CD14-positive monocyte (primary cell): ENCODE measurements at regions not wholly inside any gene's neighbourhood (a gene's known extent, or its start where the extent isn't known, plus 50 kb on each side); places are given as distances from the start of the nearest gene placed in this dataset.

Source experiments
- DNase-seq, 3 donors: peaks; one replicate each; pipeline ENCODE4 v3.0.0-alpha.2; 2011 to 2022
- H2AFZ ChIP-seq: 2 replicates; pipeline ENCODE4 v1.6.0; 2012; ENCODE audit warnings: mild to moderate bottlenecking, low read depth, low read length, inconsistent platforms; ENCODE audit not compliant: insufficient read depth, poor library complexity, severe bottlenecking
- H3K27ac ChIP-seq, 2 donors: 1 replicate in 1 of 2; 2 replicates in 1 of 2; pipeline ENCODE4 v1.5.1; 2012 to 2013; ENCODE audit warnings: low read length in 2 of 2, control low read depth in 1 of 2, inconsistent platforms in 1 of 2, low read depth in 1 of 2, mild to moderate bottlenecking in 1 of 2
- H3K27me3 ChIP-seq, 2 donors: one replicate each; pipeline versions ENCODE4 v1.6.0 to v1.6.1; 2011 to 2013; ENCODE audit warnings: low read length in 2 of 2; ENCODE audit not compliant: control insufficient read depth in 2 of 2, insufficient read depth in 2 of 2
- H3K36me3 ChIP-seq, 2 donors: replicated peaks in 1 of 2; 1 replicate in 1 of 2; 2 replicates in 1 of 2; pipeline versions ENCODE4 v1.5.1 to v1.6.1; 2012 to 2013; ENCODE audit warnings: low read length in 2 of 2, control low read depth in 1 of 2, inconsistent platforms in 1 of 2, mild to moderate bottlenecking in 1 of 2; ENCODE audit not compliant: insufficient read depth in 2 of 2, control insufficient read depth in 1 of 2
- H3K4me1 ChIP-seq, 2 donors: 1 replicate in 1 of 2; 2 replicates in 1 of 2; pipeline versions ENCODE4 v1.5.1 to v1.6.1; 2012 to 2013; ENCODE audit warnings: low read length in 2 of 2, control low read depth in 1 of 2, inconsistent platforms in 1 of 2, mild to moderate bottlenecking in 1 of 2, moderate library complexity in 1 of 2; ENCODE audit not compliant: insufficient read depth in 2 of 2, control insufficient read depth in 1 of 2
- H3K4me2 ChIP-seq: replicated peaks from 2 replicates; pipeline ENCODE3; 2012; ENCODE audit warnings: low read length, moderate library complexity, mild to moderate bottlenecking; ENCODE audit not compliant: poor library complexity, severe bottlenecking; ENCODE audit errors: extremely low read depth
- H3K4me3 ChIP-seq, 3 experiments: fragments of 200-600 bp in 1 of 3; sonication (generic) in 1 of 3; replicated peaks in 1 of 3; 1 replicate in 2 of 3; 2 replicates in 1 of 3; pipeline ENCODE4 v1.5.1; 2011 to 2013; ENCODE audit warnings: low read length in 3 of 3, mild to moderate bottlenecking in 3 of 3, control low read depth in 2 of 3, low read depth in 2 of 3, inconsistent platforms in 1 of 3, moderate library complexity in 1 of 3
- H3K79me2 ChIP-seq: 2 replicates; pipeline ENCODE4 v1.6.0; 2012; ENCODE audit warnings: mild to moderate bottlenecking, control low read depth, inconsistent platforms, low read length, moderate library complexity; ENCODE audit not compliant: insufficient read depth
- H3K9ac ChIP-seq: 2 replicates; pipeline ENCODE4 v1.6.0; 2017; ENCODE audit warnings: low read length, mild to moderate bottlenecking; ENCODE audit not compliant: insufficient read depth, poor library complexity, severe bottlenecking
- H3K9me3 ChIP-seq, 2 donors: replicated peaks in 1 of 2; 1 replicate in 1 of 2; 2 replicates in 1 of 2; pipeline versions ENCODE4 v1.5.1 to v1.6.1; 2012 to 2013; ENCODE audit warnings: low read length in 2 of 2, control low read depth in 1 of 2; ENCODE audit not compliant: control insufficient read depth in 1 of 2, insufficient read depth in 1 of 2
- H4K20me1 ChIP-seq: 2 replicates; pipeline ENCODE4 v1.6.0; 2012; ENCODE audit warnings: mild to moderate bottlenecking, low read length, control low read depth, moderate library complexity; ENCODE audit not compliant: insufficient read depth
- H3K27ac Mint-ChIP-seq, 7 donors: one replicate each; pipeline ENCODE4 v1.8.0; 2020; ENCODE audit warnings: mild to moderate bottlenecking in 7 of 7, mixed read lengths in 7 of 7, moderate library complexity in 6 of 7, inconsistent platforms in 2 of 7
- H3K27me3 Mint-ChIP-seq, 3 donors: one replicate each; pipeline ENCODE4 v1.8.0; 2021 to 2022; ENCODE audit warnings: low read depth in 3 of 3, mild to moderate bottlenecking in 3 of 3, mixed read lengths in 3 of 3, moderate library complexity in 3 of 3, inconsistent platforms in 1 of 3
- H3K36me3 Mint-ChIP-seq, 2 donors: one replicate each; pipeline ENCODE4 v1.8.0; 2020; ENCODE audit warnings: mixed read lengths in 2 of 2, inconsistent platforms in 1 of 2, mild to moderate bottlenecking in 1 of 2
- H3K4me1 Mint-ChIP-seq: one replicate; pipeline ENCODE4 v1.8.0; 2020; ENCODE audit warnings: mild to moderate bottlenecking, mixed read lengths
- H3K4me3 Mint-ChIP-seq, 2 donors: one replicate each; pipeline ENCODE4 v1.8.0; 2020; ENCODE audit warnings: mild to moderate bottlenecking in 2 of 2, mixed read lengths in 2 of 2, moderate library complexity in 1 of 2
- H3K9me3 Mint-ChIP-seq, 7 donors: one replicate each; pipeline ENCODE4 v1.8.0; 2020 to 2022; ENCODE audit warnings: mixed read lengths in 7 of 7, mild to moderate bottlenecking in 6 of 7, moderate library complexity in 6 of 7, inconsistent platforms in 2 of 7
- WGBS: methylation state at CpG from one replicate; pipeline ENCODE4 v1.1.5; 2013; ENCODE audit warnings: missing lambda C conversion rate; ENCODE audit not compliant: insufficient coverage; 5-methylcytosine and 5-hydroxymethylcytosine counted together
- intact Hi-C, 2 donors: fragments of 100-400 bp; cut with micrococcal nuclease; formaldehyde crosslinking; loops; one replicate each; pipeline versions ENCODE4 v1.15.0 to v1.15.1; 2023
- TF ChIP-seq, protein P1 (sequence below): fragments of 200-600 bp; IDR thresholded peaks from one replicate; pipeline ENCODE4 v1.8.0; 2022; ENCODE audit warnings: antibody characterized with exemption, mild to moderate bottlenecking

- TF ChIP-seq, protein P1, sequence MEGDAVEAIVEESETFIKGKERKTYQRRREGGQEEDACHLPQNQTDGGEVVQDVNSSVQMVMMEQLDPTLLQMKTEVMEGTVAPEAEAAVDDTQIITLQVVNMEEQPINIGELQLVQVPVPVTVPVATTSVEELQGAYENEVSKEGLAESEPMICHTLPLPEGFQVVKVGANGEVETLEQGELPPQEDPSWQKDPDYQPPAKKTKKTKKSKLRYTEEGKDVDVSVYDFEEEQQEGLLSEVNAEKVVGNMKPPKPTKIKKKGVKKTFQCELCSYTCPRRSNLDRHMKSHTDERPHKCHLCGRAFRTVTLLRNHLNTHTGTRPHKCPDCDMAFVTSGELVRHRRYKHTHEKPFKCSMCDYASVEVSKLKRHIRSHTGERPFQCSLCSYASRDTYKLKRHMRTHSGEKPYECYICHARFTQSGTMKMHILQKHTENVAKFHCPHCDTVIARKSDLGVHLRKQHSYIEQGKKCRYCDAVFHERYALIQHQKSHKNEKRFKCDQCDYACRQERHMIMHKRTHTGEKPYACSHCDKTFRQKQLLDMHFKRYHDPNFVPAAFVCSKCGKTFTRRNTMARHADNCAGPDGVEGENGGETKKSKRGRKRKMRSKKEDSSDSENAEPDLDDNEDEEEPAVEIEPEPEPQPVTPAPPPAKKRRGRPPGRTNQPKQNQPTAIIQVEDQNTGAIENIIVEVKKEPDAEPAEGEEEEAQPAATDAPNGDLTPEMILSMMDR = no peak
- Histone ChIP-seq H3K9me3 (no peaks in the 10 kb centered on the region), H3K9ac (no peak overlapping the region), H3K4me2 (no peak overlapping the region), H3K4me3 (no peak overlapping the region), H3K27me3 (no peaks in the 10 kb centered on the region), H3K36me3 (no peaks in the 10 kb centered on the region), H2AFZ (no peak overlapping the region), H3K4me1 (no peaks in the 10 kb centered on the region), H3K27ac (no peak overlapping the region), H3K79me2 (no peaks in the 10 kb centered on the region), H4K20me1 (no peaks in the 10 kb centered on the region)
- H3K27me3 Mint-ChIP-seq = peaks cover 0 to 2% (median 1%) of the 10 kb centered on the region in 3 donors
- H3K4me1 Mint-ChIP-seq = no peaks in the 10 kb centered on the region
- WGBS = 100% methylated on average over 1 of the region's 1 CpG
- peak overlapping the region in 1 of 7 donors; percentile 19 for H3K27ac Mint-ChIP-seq
- no peak overlapping the region for H3K4me3 Mint-ChIP-seq
- DNase-seq = no peak
- intact Hi-C loops = no loop called here
- H3K36me3 Mint-ChIP-seq = no peaks in the 10 kb centered on the region
- peaks cover 0 to under 1% (median 0%) of the 10 kb centered on the region in 7 donors for H3K9me3 Mint-ChIP-seq
Measured at GRCh38 chr11:128279866-128280265, 307.5 kb downstream of the ETS1 start.

DNA sequence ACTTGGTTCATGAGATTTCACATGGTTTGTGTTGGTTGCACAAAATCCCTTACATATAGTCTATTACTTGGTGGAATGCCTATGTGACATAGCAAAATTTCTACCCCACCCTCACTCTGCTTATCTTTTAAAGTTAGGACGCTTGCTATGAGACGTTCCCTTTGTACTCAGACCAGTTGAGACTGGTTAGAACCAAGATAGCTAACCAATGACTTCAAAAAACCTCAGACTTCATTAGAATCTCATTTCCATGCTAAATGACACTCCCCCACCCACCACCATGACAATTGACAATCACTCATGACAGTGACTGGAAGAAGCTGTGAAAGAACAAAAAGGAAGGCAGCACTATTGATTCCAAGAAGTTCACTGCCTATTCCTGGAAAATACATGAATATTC lies 313.6 kb downstream of the ETS1 start:
- Mint-ChIP-seq H3K4me3 (no peak overlapping the region), H3K27me3 (peaks cover 0 to 2% (median 0%) of the 10 kb centered on the region in 3 donors), H3K9me3 (peaks cover 0 to 3% (median 0%) of the 10 kb centered on the region in 7 donors), H3K27ac (peak overlapping the region in 5 of 7 donors; percentile 38 to 95 (median 86)), H3K4me1 (peaks cover 27% of the 10 kb centered on the region), H3K36me3 (no peaks in the 10 kb centered on the region)
- TF ChIP-seq, protein P1 = no peak
- Histone ChIP-seq H3K4me3 (no peak overlapping the region), H4K20me1 (no peaks in the 10 kb centered on the region), H2AFZ (no peak overlapping the region), H3K27ac (peak overlapping the region in 1 of 2 donors; percentile 62), H3K36me3 (no peaks in the 10 kb centered on the region), H3K79me2 (no peaks in the 10 kb centered on the region), H3K27me3 (no peaks in the 10 kb centered on the region), H3K9me3 (no peaks in the 10 kb centered on the region), H3K9ac (no peak overlapping the region), H3K4me1 (peaks cover 17% of the 10 kb centered on the region in 2 donors), H3K4me2 (no peak overlapping the region)
- intact Hi-C loops = no loop called here
- DNase-seq = no peak
- WGBS = 100% methylated on average over 2 of the region's 2 CpGs
